22Rv1 (cell line): ENCODE measurements at regions not wholly inside any gene's neighbourhood (a gene's known extent, or its start where the extent isn't known, plus 50 kb on each side); places are given as distances from the start of the nearest gene placed in this dataset.

ENCODE experiments used
- CTCF ChIP-seq: fragments of 450-650 bp; IDR thresholded peaks from 2 replicates; pipeline ENCODE4 v1.5.1; 2017; ENCODE audit warnings: mild to moderate bottlenecking
- ZFX ChIP-seq: fragments of 450-650 bp; IDR thresholded peaks from 2 replicates; pipeline ENCODE4 v1.6.1; 2017; ENCODE audit warnings: antibody characterized with exemption, borderline replicate concordance

GRCh38 chr20:40583205-40583604 lies 105.8 kb downstream of the MAFB start:
- TF ChIP-seq CTCF (no peak), ZFX (no peak)
